ENCODE measurements at regions not wholly inside any gene's neighbourhood (a gene's known extent, or its start where the extent isn't known, plus 50 kb on each side); places are given as distances from the start of the nearest gene placed in this dataset.
"Not testable (repeated sequence)": the region's sequence is repeated elsewhere in the genome, so short reads cannot be mapped to it uniquely, and the experiment has no call there.

GRCh38 chrX:1904663-1905218, 289.9 kb downstream of the ASMT start:
- ATAC-seq = no peak

DNA sequence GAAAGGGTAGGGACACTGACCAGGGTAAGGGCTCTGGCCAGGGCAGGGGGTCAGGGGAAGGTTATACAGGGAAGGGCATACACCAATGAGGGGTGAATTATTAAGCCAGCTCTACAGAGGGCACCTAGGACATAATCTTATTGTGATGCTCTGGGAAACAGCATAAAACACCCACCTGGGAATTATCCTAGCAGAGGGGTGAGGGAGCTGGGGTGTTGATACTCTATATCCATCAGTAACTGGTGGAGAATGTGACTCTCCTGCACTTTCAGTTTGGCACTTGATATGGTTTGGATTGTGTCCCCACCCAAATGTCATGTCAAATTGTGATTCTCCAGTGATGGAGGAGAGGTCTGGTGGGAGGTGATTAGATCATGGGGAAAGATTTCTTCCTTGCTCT, 291.2 kb downstream of the ASMT start:
- no peak for ATAC-seq

- ATAC-seq = not testable (repeated sequence)
Observed at GRCh38 chrX:1908996-1909395, 294.1 kb downstream of the ASMT start.

DNA sequence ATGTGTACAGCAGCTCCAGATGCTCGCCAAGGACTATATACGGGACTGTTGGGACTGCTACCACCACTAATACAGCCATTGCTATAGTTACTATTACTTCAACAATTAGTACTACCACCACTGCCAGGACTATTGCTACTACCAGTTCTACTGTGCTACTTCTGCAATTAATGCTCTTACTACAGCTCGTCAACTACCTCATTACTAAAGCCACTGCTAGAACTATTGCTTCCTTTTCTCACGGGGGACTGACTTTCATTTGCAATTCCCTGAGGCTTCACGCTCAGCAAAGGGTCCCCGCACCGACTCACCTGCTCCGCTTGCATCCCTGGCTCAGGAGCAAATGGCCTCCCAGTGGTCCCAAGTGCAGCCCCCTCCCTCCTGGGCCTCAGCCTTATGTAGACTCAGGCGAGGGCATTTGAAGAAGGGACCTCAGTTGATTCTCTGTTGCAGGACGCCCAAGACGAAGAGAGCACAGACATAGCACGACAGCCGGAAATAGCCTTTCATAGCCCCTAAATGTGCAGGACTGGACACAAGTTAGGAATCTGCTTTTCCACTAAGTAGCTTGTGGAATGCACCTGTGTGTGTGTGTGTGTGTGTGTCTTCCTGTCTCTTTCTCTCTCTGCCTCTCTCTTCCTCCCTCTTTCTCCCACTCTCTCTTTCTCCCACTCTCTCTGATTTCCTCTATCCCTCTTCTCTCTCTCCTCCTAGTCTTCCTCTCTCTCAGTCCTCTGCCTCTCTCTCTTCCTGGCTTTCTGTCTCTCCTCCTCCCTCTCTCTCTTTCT, 294.8 kb downstream of the ASMT start:
- no peak for ATAC-seq

GRCh38 chrX:1910207-1910470, 295.3 kb downstream of the ASMT start:
- no peak for ATAC-seq

DNA sequence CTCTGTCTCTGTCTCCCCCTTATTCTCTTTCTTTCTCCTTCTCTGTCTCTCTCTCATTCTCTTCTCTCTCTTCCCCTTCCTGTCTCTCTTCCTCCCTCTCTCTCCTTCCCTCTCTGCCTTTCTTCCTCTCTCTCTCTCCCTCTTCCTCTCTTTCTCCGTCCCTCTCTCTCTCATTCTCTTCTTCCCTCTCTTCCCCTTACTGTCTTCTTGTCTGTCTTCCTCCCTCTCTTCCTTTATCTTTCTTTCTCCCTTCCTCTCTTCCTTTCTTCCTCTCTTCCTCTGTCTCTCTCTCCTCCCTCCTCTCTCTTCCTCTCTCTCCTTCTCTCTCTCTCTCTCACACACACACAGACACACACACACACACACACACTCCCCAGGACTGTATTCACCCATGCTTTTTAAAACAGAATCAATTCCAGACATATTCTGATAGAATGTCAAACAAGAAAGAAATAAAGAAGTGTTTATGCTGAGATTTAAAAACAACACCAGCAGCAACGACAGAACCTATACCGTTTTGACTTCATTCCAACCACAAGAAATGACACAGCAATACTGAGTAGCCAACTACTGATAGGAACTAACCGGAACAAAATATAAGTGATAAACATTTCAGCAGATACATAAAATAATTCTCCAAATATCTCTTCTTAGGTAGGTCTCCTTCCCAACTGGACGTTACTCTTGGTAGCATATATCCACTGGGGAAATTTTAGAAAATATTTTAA, 296.7 kb downstream of the ASMT start:
- ATAC-seq = no peak

- no peak for ATAC-seq
Observed at GRCh38 chrX:1912193-1912592, 297.3 kb downstream of the ASMT start.

DNA sequence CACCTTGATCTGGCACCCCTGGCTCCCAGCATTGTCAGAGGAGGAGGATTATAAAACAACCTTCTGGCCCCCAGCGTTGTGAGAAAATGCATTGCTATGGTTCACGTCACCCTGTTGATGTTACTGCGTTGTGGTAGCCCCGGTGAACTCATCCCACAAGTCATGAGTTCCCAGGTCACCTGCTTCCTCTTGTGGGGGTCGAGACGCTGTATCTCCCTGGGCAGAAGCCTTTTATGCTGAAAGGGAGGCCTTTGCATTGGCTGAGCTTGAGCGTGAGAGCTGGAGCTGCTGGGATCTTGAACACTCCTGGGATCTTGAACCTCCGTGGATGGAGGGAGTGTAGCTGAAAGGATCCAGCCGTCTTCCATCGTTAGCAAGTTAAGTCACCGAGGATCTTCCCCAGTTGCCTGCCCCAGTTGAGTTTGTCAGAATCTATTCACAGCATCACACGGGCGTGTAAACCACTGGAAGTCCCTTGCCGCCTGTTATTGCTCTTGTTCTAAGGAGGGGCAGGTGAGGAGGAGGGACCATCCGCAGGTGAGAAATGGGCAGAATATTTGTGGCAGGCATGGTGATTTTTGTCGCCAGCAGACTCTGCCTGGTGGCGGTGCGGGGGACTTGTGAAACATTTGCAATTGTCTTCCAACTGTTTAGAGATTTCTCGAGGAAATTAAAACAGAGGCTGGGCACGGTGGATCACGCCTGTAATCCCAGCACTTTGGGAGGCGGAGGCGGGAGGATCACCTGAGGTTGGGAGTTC, 299.9 kb downstream of the ASMT start:
- no peak for ATAC-seq

GRCh38 chrX:1918780-1919179, 303.9 kb downstream of the ASMT start:
- no peak for ATAC-seq

DNA sequence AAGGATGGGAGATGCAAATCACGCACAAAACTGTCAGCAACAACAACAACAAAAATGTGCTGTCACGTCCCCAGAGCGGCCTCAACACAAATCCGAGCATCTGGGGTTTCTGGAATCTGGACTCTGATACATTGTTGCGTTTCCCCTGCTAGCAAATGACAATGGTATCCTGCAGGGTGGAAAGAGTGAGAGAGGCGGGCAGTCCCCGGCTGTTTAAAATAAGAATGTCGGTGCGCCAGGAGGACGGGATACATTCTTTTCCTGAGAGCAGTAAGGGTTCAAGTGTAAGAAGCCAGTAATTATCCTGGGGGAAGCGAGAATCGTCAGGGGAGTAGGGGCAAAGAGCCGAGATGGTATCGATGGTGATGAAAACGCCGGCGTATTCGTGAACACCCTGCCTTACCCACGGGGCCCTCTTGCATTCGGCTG, 310.2 kb downstream of the ASMT start:
- ATAC-seq = no peak

DNA sequence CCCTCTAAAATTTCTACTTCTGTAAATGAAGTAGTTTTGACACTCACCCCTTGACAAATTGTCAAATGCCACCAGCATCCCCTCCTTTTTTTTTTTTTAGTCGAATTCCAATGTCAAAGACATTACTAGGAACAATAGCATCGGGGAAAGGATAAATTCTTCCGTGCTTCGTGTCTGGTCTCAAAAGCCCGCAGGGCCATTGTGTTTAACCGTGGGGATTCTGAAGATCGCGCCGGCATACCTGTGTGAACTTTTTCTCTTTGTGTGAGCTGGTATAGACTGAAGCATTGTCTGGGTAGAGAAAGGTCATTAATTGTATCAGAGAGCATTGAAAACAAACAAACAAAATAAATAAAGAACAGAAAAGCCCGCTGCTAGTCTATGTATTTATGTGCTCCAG, 313.9 kb downstream of the ASMT start:
- ATAC-seq = no peak

- ATAC-seq = no peak
Observed at GRCh38 chrX:1932231-1932630, 317.4 kb downstream of the ASMT start.

GRCh38 chrX:1933964-1934363, 319.1 kb downstream of the ASMT start:
- no peak for ATAC-seq

DNA sequence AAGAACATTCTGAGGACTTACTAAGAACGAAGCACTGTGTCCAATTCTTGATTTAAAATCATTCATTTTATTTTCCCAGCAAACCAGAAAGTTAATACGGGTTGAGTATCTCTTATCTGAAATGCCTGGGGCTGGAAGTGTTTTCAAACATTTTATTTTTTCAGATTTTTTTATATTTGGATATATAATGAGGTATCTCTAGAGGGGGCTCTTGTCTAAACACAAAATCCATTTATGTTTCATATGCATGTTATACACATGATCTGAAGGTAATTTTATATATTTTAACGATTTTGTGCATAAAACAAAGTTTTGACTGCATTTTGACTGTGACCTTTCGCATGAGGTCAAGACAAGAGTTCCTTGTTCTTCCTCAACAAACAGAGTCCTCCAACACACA, 320.9 kb downstream of the ASMT start:
- ATAC-seq = no peak

DNA sequence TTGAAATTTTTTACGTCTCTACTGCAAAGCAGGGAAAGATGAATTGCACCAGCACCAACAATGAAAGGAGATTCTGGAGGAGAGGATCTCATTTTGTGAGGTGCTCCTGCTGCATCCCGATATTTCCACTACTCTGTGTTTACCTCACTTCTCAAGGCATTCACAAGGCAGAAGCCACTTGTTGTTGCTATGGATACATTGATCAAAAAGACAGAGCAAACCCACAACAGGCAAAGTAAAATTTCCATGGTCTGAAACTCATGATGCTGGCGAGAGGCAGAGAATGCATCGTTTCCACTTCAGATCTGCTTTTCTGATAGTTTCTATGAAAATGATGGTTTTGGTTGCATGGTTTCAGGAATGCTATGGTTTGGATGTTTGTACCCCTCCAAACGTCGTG, 323.3 kb downstream of the ASMT start:
- no peak for ATAC-seq

GRCh38 chrX:1941321-1941720, 326.5 kb downstream of the ASMT start:
- ATAC-seq = no peak

DNA sequence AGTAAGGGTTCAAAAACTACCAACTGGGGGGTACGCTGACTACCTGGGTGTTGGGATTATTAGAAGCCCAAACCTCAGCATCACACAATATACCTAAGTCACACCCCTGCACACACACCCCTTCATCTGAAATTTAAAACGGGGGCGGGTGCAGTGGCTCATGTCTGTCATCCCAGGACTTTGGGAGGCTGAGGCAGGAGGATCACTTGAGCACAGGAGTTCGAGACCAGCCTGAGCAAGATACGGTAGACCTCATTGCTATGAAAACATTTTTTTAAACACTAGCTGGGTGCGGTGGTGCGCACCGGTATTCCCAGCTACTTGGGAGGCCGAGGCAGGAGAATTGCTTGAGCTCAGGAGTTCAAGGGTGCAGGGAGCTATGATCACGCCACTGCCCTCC, 331.0 kb downstream of the ASMT start:
- ATAC-seq = no peak

GRCh38 chrX:1946974-1947373, 332.1 kb downstream of the ASMT start:
- ATAC-seq = no peak

All from esophagus mucosa (tissue), 1 donor.